GM12891 (cell line): ENCODE measurements at regions not wholly inside any gene's neighbourhood (a gene's known extent, or its start where the extent isn't known, plus 50 kb on each side); places are given as distances from the start of the nearest gene placed in this dataset.

Experiments
- PAX5 ChIP-seq: IDR thresholded peaks from 2 replicates; pipeline ENCODE4 v1.6.1; 2011; ENCODE audit warnings: low read length, moderate library complexity, mild to moderate bottlenecking; ENCODE audit not compliant: insufficient read depth, severe bottlenecking
- POLR2A ChIP-seq: IDR thresholded peaks from 2 replicates; pipeline ENCODE4 v1.6.1; 2011; ENCODE audit warnings: low read depth, low read length, control low read depth
- POLR2AphosphoS5 ChIP-seq: IDR thresholded peaks from 2 replicates; pipeline ENCODE4 v1.6.1; 2011; ENCODE audit warnings: low read depth, low read length, control low read depth
- POU2F2 ChIP-seq: IDR thresholded peaks from 2 replicates; pipeline ENCODE4 v1.6.1; 2011; ENCODE audit warnings: low read depth, mild to moderate bottlenecking, control low read depth, low read length, moderate library complexity
- SPI1 ChIP-seq: IDR thresholded peaks from 2 replicates; pipeline ENCODE4 v1.6.1; 2011; ENCODE audit warnings: low read depth, low read length, control low read depth
- TAF1 ChIP-seq: IDR thresholded peaks from 2 replicates; pipeline ENCODE4 v1.6.1; 2011; ENCODE audit warnings: low read depth, low read length, control low read depth

GRCh38 chr4:36734334-36734733 lies 452.9 kb downstream of the DTHD1 start:
- TF ChIP-seq POLR2A (no peak), POLR2AphosphoS5 (no peak), TAF1 (no peak), SPI1 (no peak), PAX5 (no peak), POU2F2 (no peak)
